Neural progenitor cell (in vitro differentiated cells): ENCODE measurements at regions not wholly inside any gene's neighbourhood (a gene's known extent, or its start where the extent isn't known, plus 50 kb on each side); places are given as distances from the start of the nearest gene placed in this dataset.

Experiments
- EZH2phosphoT487 ChIP-seq: fragments of 200-600 bp; sonication (generic); IDR thresholded peaks from 2 replicates; pipeline ENCODE4 v1.6.1; 2017; ENCODE audit warnings: antibody characterized with exemption
- TF ChIP-seq, protein P1 (sequence below): fragments of 200-600 bp; sonication (generic); IDR thresholded peaks from 2 replicates; pipeline ENCODE4 v1.5.1; 2017; ENCODE audit warnings: antibody characterized with exemption, mild to moderate bottlenecking

DNA sequence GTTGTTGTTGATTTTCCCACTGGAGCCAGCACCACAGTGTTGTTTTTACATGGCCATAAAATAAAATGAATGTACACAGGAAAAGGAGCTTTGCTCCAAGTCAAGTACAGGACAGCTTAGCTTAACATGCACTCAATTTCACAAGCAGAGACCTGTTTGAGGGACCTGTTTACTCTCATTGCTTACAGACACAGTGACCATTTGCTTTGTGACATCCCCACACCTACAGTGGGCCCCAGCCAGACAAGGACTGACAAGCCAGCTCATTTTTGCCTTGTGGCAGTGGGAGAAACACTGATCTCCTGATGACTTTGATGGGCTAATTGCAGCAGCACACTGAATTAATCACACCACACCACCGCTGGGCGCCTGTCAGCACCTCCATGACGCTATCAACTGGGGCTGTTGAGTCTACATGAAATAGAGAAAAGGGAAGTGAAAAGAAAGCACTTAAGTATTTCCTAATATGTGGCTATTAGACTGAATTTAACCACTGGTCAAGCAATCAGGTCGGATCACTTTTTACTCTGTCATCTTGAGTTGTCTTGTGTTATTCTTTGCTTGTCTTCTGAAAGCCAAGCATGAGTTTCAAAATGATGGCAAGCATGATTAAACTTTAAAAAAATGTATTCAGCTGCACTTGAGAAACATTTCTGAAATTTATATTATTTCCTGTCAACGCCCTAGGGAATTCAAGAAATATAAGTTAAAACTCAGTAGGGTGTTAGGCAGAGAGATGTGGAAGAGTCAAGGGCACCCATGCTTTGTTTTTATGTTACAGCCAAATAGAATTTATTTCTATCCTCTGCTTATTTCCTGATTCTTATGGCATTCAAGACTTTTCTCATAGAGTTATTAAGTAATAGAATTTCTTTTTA lies 557.7 kb downstream of the RAB28 start:
- TF ChIP-seq EZH2phosphoT487: no peak
- TF ChIP-seq, protein P1, sequence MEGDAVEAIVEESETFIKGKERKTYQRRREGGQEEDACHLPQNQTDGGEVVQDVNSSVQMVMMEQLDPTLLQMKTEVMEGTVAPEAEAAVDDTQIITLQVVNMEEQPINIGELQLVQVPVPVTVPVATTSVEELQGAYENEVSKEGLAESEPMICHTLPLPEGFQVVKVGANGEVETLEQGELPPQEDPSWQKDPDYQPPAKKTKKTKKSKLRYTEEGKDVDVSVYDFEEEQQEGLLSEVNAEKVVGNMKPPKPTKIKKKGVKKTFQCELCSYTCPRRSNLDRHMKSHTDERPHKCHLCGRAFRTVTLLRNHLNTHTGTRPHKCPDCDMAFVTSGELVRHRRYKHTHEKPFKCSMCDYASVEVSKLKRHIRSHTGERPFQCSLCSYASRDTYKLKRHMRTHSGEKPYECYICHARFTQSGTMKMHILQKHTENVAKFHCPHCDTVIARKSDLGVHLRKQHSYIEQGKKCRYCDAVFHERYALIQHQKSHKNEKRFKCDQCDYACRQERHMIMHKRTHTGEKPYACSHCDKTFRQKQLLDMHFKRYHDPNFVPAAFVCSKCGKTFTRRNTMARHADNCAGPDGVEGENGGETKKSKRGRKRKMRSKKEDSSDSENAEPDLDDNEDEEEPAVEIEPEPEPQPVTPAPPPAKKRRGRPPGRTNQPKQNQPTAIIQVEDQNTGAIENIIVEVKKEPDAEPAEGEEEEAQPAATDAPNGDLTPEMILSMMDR: no peak
